ENCODE measurements at regions not wholly inside any gene's neighbourhood (a gene's known extent, or its start where the extent isn't known, plus 50 kb on each side); places are given as distances from the start of the nearest gene placed in this dataset.

DNA sequence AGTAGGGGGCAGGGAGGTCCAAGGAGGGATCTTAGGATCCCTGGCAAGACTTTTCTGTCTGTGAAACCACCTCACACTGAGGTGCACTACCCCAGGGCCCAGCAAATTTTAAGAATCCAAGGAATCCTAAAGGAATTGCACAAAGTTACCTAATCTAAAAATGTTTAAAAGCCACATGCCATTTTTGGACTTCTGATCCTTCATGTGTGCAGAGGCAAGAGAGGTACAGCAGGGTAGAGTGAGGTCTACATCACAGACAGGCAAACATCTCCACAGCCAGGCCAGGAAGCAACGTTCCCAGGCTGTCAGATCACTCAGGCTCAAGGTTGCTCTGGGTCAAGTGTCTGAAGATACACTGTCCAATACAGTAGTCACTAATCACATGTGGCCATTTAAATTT, 324.6 kb upstream of the DUSP10 start:
- intact Hi-C loops (cut with DNase I; ENCODE audit: low total_unique reads), result no loop called here
- no peak overlapping the region for H3K4me3 ChIP-seq
- ATAC-seq, result no peak
- in situ Hi-C loops (cut with MboI; ENCODE audit: low sequenced_read_pairs in 4 of 4), result no loop called here
- DNase-seq, result no peak
- TF ChIP-seq, protein P1, sequence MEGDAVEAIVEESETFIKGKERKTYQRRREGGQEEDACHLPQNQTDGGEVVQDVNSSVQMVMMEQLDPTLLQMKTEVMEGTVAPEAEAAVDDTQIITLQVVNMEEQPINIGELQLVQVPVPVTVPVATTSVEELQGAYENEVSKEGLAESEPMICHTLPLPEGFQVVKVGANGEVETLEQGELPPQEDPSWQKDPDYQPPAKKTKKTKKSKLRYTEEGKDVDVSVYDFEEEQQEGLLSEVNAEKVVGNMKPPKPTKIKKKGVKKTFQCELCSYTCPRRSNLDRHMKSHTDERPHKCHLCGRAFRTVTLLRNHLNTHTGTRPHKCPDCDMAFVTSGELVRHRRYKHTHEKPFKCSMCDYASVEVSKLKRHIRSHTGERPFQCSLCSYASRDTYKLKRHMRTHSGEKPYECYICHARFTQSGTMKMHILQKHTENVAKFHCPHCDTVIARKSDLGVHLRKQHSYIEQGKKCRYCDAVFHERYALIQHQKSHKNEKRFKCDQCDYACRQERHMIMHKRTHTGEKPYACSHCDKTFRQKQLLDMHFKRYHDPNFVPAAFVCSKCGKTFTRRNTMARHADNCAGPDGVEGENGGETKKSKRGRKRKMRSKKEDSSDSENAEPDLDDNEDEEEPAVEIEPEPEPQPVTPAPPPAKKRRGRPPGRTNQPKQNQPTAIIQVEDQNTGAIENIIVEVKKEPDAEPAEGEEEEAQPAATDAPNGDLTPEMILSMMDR (IDR thresholded peaks at IDR 0.05 in 4 of 5, conservative IDR thresholded peaks at IDR 0.05 in 1 of 5), result no peak
- TF ChIP-seq POLR2A (IDR thresholded peaks at IDR 0.05), result no peak
- H3K9me3 ChIP-seq, result no peaks in the 10 kb centered on the region
- no peaks in the 10 kb centered on the region for H3K36me3 ChIP-seq
- H3K27ac ChIP-seq, result no peak overlapping the region
- H3K27me3 ChIP-seq, result no peaks in the 10 kb centered on the region
- H3K4me1 ChIP-seq, result peaks cover 0 to 6% of the 10 kb centered on the region in 2 donors

DNA sequence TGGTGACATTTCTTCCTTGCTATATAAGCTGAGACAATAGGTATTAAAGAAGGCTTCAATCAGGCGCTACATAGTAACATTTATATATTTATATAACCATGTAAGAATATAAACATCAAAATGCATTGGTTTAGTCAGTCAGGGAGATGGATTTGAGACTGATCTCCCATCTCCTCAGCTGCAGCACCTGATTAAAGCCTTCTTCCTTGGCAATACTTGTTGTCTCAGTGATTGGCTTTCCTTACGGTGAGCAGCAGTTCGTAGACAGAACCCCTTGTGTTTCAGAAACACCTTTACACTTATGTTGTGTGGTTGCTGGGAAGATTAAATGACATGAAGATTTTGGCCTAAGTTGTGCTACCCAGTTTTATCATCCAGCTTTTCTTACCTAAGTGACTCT, 323.3 kb upstream of the DUSP10 start:
- intact Hi-C loops (cut with DNase I; ENCODE audit: low total_unique reads), result no loop called here
- H3K27ac ChIP-seq, result no peak overlapping the region

DNA sequence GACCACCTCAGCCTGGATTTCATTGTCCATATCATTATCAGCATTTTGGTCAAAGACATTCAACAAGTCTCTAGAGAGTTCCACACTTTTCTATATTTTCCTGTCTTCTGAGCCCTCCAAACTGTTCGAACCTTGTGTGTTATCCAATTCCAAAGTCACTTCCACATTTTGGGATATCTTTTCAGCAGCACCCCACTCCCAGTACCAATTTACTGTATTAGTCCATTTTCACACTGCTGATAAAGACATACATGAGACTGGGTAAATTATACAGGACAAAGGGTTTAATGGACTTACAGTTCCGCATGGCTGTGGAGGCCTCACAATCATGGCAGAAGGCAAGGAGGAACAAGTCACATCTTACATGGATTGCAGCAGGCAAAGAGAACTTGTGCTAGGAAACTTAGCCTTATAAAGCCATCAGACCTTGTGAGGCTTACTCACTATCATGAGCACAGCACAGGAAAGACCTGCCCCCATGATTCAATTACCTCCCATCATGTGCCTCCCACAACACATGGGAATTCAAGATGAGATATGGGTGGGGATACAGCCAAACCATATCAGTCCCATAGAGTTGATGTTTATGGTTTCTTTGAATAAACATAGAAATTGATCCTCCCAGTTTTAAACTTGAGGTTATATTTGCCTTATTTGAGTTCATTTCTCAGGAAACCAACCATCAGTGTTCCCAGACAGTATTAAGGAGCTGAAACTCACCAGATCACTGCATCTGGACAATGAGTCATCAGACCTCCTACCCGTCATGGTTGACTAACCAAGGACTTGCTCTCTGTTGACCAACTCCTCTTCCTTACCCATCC, 322.7 kb upstream of the DUSP10 start:
- Histone ChIP-seq H3K36me3 (no peaks in the 10 kb centered on the region), H3K4me1 (no peaks in the 10 kb centered on the region), H3K27ac (no peak overlapping the region), H3K4me3 (no peak overlapping the region), H3K27me3 (no peaks in the 10 kb centered on the region), H3K9me3 (no peaks in the 10 kb centered on the region)
- DNase-seq (no peak), ATAC-seq (no peak)
- intact Hi-C loops (cut with DNase I; ENCODE audit: low total_unique reads) (no loop called here), in situ Hi-C loops (cut with MboI; ENCODE audit: low sequenced_read_pairs in 4 of 4) (no loop called here)
- TF ChIP-seq, protein P1 (IDR thresholded peaks at IDR 0.05 in 4 of 5, conservative IDR thresholded peaks at IDR 0.05 in 1 of 5), result no peak
- no peak for TF ChIP-seq POLR2A (IDR thresholded peaks at IDR 0.05)

More for the DNA sequence above, 323.3 kb upstream of the DUSP10 start:
- DNase-seq (no peak), ATAC-seq (no peak)
- Histone ChIP-seq H3K4me3 (no peak overlapping the region), H3K4me1 (no peaks in the 10 kb centered on the region), H3K9me3 (no peaks in the 10 kb centered on the region), H3K27me3 (no peaks in the 10 kb centered on the region), H3K36me3 (no peaks in the 10 kb centered on the region)
- TF ChIP-seq, protein P1 (IDR thresholded peaks at IDR 0.05 in 4 of 5, conservative IDR thresholded peaks at IDR 0.05 in 1 of 5), result no peak
- no peak for TF ChIP-seq POLR2A (IDR thresholded peaks at IDR 0.05)
- in situ Hi-C loops (cut with MboI; ENCODE audit: low sequenced_read_pairs in 4 of 4), result no loop called here

DNA sequence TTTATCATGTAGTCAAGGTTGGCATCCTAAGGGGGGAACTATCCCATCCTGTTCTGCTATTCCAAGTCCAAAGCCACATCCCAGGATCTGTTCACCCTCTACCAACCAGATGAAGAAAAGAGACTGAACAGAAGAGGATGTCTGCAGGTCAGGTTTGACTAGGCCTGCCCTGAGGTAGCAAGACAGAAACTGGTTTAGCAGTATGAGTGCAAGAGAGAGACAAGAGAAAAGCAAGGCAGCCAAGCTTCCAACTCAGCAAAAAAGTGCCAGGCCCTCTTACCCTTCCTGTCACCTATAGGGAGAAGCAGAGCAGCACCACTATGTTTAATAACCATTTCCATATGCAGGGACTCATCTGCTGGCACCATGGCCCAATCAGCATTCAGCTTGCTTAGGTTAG, 320.8 kb upstream of the DUSP10 start:
- H3K27ac ChIP-seq, result no peak overlapping the region
- ATAC-seq (no peak), DNase-seq (no peak)
- no peaks in the 10 kb centered on the region for H3K4me1 ChIP-seq
- in situ Hi-C loops (cut with MboI; ENCODE audit: low sequenced_read_pairs in 4 of 4) (no loop called here), intact Hi-C loops (cut with DNase I; ENCODE audit: low total_unique reads) (no loop called here)
- no peak for TF ChIP-seq POLR2A (IDR thresholded peaks at IDR 0.05)
- TF ChIP-seq, protein P1 (IDR thresholded peaks at IDR 0.05 in 4 of 5, conservative IDR thresholded peaks at IDR 0.05 in 1 of 5), result no peak
- no peaks in the 10 kb centered on the region for H3K27me3 ChIP-seq
- H3K4me3 ChIP-seq, result no peak overlapping the region
- no peaks in the 10 kb centered on the region for H3K36me3 ChIP-seq
- no peaks in the 10 kb centered on the region for H3K9me3 ChIP-seq
